ENCODE measurements at regions not wholly inside any gene's neighbourhood (a gene's known extent, or its start where the extent isn't known, plus 50 kb on each side); places are given as distances from the start of the nearest gene placed in this dataset.

- no peak for DNase-seq (ENCODE audit: low read depth)
These were observed 1172.1 kb upstream of the RAG2 start for GRCh38 chr11:37770145-37770544.

DNA sequence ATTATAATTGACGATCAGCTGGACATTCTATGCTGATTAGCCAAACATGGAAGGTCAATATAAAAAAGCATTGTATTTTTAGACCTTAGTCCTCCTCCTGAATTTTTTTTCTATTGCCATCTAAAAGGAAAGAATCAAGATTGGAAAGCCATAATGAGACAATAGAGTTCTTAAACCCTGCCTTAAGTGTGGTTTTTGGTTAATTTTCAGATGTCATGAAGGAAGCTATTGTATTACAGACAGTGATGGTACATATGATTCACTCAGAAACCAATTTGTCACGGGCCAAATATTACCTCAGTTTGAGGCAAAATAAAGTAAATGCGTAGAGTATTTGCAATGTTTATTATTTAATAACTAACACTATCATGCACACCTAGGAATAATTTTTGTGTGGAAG is 1164.0 kb upstream of the RAG2 start:
- no peak for DNase-seq (ENCODE audit: low read depth)

DNA sequence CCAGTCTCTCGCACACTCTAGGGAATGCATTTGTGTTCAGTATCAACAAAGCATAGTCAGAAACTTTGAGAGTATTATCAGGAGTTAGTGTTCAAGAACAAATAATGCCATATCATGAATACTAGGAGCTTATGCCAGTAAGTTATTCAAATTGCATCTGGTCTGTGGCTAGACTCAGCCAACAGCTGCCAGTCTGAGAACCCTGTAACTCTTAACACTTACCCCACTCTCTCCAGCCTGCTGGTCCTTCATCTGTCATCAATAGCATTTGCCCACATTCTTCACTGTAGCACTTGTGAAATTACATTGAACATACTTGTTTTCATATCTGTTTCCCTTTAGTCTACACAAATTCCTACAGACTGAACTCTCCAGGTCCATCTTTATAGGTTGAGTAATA is 1157.5 kb upstream of the RAG2 start:
- no peak for DNase-seq (ENCODE audit: low read depth)

DNA sequence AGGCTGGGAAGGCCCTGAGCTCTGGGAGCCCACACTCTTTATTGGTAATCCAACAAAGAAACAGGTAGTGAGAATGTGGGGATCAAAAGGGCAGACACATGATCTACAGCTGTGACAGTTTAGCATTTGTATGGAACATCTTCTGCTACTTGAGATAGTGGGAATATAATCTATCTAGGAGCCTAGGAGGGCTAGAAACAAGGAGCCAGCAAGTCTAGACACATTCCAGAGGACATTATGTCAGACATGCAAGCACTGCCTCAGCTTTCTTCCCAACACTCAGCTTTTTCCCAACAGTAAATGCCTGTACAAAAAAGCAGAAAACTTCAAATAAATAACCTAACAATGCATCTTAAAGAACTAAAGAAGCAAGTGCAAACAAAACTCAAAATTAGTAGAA is 1150.6 kb upstream of the RAG2 start:
- DNase-seq (ENCODE audit: low read depth), result no peak

- DNase-seq (ENCODE audit: low read depth), result no peak
These were observed 1149.1 kb upstream of the RAG2 start for GRCh38 chr11:37747121-37747520.

- no peak for DNase-seq (ENCODE audit: low read depth)
These were observed 1129.3 kb upstream of the RAG2 start for GRCh38 chr11:37727371-37727770.

DNA sequence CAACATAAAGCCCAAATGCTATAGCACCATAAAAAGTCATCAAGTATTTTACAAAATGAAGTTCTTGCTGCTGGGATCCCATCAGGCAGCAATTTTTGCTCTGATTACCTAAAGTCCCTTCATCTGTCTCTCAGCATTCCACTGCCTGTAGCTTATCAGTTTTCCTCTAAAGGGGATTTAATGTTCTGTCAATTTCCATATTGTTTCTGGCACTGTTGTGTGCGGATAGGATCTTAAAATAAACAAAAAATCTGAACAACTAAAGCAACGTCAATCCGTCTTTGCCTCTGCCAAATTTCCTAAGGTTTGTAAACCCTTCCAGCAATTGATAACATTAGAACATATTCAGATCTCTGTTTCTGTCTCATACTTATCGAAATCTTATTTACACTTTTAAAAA is 1126.3 kb upstream of the RAG2 start:
- DNase-seq (ENCODE audit: low read depth), result no peak

DNA sequence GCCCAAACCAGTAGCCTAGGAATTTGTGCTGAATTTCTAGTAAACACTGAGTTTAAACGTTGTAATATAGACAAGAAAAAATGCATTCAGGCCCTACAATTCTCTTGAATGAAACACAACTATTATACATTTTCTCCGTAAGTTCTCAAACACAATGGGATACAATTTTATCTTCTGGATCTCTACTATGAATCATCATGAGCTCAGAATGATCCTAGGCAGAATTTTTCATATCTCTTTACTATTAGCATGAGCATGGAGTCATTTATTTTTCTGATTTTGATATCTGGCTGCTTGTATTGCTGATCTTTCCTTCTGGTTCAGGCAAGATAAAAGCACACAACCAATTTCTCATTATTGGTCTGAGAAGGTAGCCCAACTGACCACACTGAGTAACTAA is 1123.4 kb upstream of the RAG2 start:
- DNase-seq (ENCODE audit: low read depth), result peak; percentile 14

DNA sequence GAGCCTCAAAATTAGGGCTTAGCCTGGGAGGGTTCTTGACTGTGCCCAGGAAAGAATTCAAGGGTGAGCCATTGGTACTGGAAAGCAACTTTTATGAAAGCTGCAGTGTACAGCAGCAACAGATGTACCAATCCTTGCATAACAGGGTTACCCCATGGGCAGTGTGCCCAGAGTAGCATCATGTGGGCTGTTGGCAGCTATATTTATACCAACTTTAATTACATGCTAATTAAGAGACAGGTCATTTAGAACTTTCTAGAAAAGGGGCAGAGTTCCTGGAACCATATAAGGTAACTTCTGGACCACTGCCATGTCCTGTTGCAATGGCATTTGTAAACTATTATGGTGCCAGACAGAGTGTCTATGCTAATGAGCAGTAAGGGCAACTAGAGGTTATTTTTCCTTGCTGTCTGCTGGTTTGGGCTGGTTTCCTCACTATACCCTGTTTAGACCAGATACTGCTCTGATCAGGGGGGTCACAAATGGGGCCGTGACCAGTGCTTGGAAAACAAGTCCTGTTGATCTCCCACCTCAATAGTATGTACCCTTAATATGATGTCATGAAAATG is 1120.5 kb upstream of the RAG2 start:
- peak; percentile 49 for DNase-seq (ENCODE audit: low read depth)

GRCh38 chr11:37712251-37712650 is 1114.2 kb upstream of the RAG2 start:
- DNase-seq (ENCODE audit: low read depth), result peak; percentile 7

DNA sequence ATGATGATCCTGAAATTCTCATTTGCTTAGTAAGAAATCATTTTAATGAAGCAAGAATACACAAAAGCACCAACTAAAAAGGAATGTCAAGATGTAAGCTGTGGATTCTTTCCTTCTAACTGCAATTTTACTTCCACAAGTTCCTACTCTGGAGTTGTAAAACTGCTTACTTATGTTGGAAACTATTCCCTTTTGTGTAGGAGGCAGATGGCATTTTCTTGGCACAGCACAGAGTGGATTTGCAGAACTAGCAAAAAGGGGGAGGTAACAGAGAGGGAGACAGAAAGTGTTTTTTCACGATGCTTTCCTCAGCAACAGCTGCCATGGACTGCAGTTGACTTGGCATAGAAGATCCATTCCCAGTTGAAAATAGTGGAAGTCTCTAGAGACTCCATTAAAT is 1112.0 kb upstream of the RAG2 start:
- peak; percentile 63 for DNase-seq (ENCODE audit: low read depth)

GRCh38 chr11:37704791-37705190 is 1106.8 kb upstream of the RAG2 start:
- peak; percentile 25 for DNase-seq (ENCODE audit: low read depth)

- no peak for DNase-seq (ENCODE audit: low read depth)
These were observed 1101.6 kb upstream of the RAG2 start for GRCh38 chr11:37699644-37700043.

GRCh38 chr11:37695283-37695682 is 1097.2 kb upstream of the RAG2 start:
- DNase-seq (ENCODE audit: low read depth), result no peak

DNA sequence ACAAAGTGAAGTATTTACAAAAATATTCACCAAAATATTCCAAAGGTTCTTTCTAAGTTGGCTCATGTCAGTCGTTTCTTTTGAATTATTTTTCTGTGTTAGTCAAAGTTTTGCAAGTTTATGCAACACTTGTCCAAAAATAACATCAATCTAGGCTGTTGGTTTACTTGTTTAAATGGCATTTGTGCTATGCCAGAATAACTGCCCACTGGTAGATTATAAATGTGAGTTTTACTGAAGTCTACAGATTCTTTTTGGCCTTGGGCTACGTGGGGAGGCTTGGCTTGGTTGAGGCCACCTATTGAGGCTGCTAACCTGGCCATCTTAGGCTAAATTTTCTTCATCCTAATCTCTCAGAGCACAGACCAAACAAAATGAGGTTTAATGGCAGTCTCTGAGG is 1091.9 kb upstream of the RAG2 start:
- DNase-seq (ENCODE audit: low read depth), result peak; percentile 41

DNA sequence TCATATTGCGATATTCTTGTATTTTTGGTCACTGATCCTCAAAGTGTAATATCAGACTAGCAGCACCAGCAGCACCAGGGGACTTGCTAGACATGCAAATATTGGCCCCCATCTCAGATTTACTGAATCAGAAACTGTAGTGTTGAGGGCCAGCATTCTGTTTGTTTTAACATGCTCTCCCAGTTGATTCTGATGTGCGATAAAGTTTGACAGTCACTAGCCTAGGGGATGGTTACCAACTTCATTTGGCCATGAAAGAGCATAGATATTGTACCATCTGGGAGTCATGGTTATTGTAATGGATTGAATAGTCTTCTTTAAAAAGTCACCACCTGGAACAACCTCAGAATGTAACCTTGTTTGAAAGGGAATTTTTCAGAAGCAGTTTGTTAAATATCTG is 1090.4 kb upstream of the RAG2 start:
- no peak for DNase-seq (ENCODE audit: low read depth)

- no peak for DNase-seq (ENCODE audit: low read depth)
These were observed 1089.1 kb upstream of the RAG2 start for GRCh38 chr11:37687130-37687529.

DNA sequence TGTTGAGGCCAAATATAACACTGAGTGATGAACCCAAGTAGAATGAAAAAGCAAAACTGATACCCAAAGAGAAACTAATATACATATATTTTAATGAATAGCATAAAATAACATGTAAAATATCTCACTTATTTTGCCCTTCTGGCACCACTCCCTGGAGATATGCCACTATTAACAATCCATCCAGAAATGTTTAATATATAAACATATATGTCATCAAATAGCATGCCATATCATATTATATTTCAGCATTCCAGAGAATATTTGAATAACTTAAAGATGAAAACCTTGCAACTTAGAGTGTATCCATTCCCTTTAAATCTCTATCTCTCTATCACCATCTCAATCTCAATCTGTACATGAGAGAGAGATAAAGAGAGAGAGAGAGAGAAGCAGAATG is 1073.3 kb upstream of the RAG2 start:
- DNase-seq (ENCODE audit: low read depth), result no peak

- no peak for DNase-seq (ENCODE audit: low read depth)
These were observed 1068.9 kb upstream of the RAG2 start for GRCh38 chr11:37666960-37667359.

DNA sequence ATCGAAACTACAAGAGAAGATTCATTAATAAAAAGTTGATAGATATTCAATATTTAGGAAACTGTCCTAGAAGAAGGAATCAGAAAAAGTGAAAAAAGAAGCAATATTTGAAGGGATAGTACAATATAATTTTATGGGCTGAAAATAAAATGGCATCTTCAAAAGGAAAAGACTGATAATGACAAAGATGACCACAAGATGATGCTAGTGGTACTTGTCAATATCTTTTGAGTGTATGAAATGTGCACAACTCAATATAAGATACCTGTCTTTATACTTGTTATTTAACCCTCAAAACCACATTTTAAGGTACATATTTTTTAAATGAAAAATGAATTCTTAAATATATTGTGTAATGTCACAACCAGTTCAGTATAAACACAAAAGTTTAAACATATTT is 1059.6 kb upstream of the RAG2 start:
- DNase-seq (ENCODE audit: low read depth), result peak; percentile 16

DNA sequence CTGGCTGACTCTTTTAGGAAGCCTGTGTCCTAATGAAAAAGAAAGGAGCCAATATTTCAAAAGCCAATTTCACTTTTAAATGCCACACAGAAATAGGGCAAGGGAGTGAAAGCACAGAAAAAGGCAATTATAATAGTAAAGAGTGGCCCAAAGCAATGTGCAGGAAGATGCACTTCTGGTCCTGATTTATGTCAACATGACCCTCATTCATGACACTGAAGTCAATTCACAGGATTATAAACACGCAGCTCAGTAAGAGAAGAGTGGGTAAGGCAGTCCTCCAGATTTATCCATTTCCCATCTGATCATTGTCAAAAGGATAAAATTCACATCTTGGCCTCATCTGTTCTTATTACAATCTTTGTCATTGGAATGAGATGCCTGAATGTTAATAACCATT is 1049.7 kb upstream of the RAG2 start:
- no peak for DNase-seq (ENCODE audit: low read depth)

DNA sequence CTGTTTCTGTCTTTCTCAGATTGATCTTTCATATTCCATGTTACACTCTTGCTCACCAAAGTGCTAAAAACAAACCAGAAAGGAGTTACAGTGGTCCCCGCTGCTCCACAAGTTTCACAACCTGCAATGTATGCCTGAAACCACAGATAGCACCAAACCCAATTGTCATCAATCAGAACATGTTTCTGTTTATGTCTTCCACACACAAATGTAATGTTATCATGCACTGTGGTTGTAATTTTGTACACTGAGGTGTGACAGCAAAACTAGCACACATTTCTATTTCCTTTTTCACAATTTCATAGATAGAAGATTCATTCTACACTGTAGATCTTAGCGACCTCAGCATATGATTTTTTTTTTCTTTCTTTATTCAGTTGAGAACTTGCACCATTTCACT is 1045.9 kb upstream of the RAG2 start:
- DNase-seq (ENCODE audit: low read depth), result no peak

GRCh38 chr11:37642296-37642695 is 1044.3 kb upstream of the RAG2 start:
- DNase-seq (ENCODE audit: low read depth), result no peak

- DNase-seq (ENCODE audit: low read depth), result no peak
These were observed 1034.7 kb upstream of the RAG2 start for GRCh38 chr11:37632748-37633147.

DNA sequence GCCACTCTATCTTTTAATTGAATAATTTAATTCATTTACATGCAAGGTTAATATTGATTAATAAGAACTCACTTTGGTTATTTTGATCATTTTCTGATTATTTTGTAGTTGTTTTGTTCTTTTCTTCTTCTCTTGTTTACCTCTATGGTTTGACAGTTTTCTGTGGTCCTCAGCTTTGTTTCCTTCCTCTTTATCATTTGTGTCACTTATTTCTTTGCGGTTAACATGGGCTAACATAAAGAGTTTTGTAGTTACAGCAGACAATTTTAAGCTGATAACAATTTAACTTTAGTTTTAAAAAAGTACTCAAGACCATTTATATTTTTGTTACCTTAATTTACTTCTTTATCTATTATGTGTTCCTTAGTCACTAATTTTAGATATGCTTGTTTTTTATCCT is 1032.8 kb upstream of the RAG2 start:
- no peak for DNase-seq (ENCODE audit: low read depth)

Measured in amniotic epithelial cell (primary cell).